Natural killer cell (primary cell): ENCODE measurements at regions not wholly inside any gene's neighbourhood (a gene's known extent, or its start where the extent isn't known, plus 50 kb on each side); places are given as distances from the start of the nearest gene placed in this dataset.

Source experiments
- ATAC-seq, 3 donors: fragments of 150-1000 bp in 2 of 3; fragments of 200-7000 bp in 1 of 3; cut with Tn5 transposase; 1 replicate in 1 of 3; 2 replicates in 2 of 3; pipeline ENCODE4 v1.10.0; 2021; ENCODE audit warnings: mild to moderate bottlenecking in 2 of 3, moderate library complexity in 2 of 3
- DNase-seq, 2 donors: peaks; one replicate each; pipeline versions ENCODE4 v3.0.0 to v3.0.0-alpha.2; 2013 to 2021; ENCODE audit warnings: mixed read lengths in 1 of 2
- H3K27ac ChIP-seq: one replicate; pipeline ENCODE4 v1.5.1; 2013; ENCODE audit warnings: mild to moderate bottlenecking, low read length
- H3K27me3 ChIP-seq: one replicate; pipeline ENCODE4 v1.6.1; 2013; ENCODE audit warnings: low read length; ENCODE audit not compliant: control insufficient read depth, insufficient read depth
- H3K36me3 ChIP-seq: one replicate; pipeline ENCODE4 v1.6.1; 2013; ENCODE audit warnings: low read length; ENCODE audit not compliant: control insufficient read depth, insufficient read depth
- H3K4me1 ChIP-seq: one replicate; pipeline ENCODE4 v1.6.1; 2013; ENCODE audit warnings: low read length; ENCODE audit not compliant: control insufficient read depth, insufficient read depth
- H3K4me3 ChIP-seq: one replicate; pipeline ENCODE4 v1.5.1; 2013; ENCODE audit warnings: low read length
- H3K9me3 ChIP-seq: one replicate; pipeline ENCODE4 v1.6.1; 2013; ENCODE audit warnings: low read length; ENCODE audit not compliant: control insufficient read depth, insufficient read depth
- H3K27ac Mint-ChIP-seq, 2 donors: one replicate each; pipeline ENCODE4 v1.8.0; 2022; ENCODE audit warnings: mild to moderate bottlenecking in 2 of 2, mixed read lengths in 2 of 2, moderate library complexity in 1 of 2
- H3K27me3 Mint-ChIP-seq, 2 donors: one replicate each; pipeline ENCODE4 v1.8.0; 2022; ENCODE audit warnings: low read depth in 2 of 2, mixed read lengths in 2 of 2
- H3K36me3 Mint-ChIP-seq: one replicate; pipeline ENCODE4 v1.8.0; 2022; ENCODE audit warnings: mixed read lengths
- H3K4me1 Mint-ChIP-seq, 2 donors: one replicate each; pipeline ENCODE4 v1.8.0; 2022; ENCODE audit warnings: mixed read lengths in 2 of 2
- H3K4me3 Mint-ChIP-seq: one replicate; pipeline ENCODE4 v1.8.0; 2022; ENCODE audit warnings: mild to moderate bottlenecking, moderate library complexity, mixed read lengths
- H3K9me3 Mint-ChIP-seq, 2 donors: one replicate each; pipeline ENCODE4 v1.8.0; 2022; ENCODE audit warnings: mixed read lengths in 2 of 2
- WGBS: methylation state at CpG from one replicate; pipeline ENCODE4 v1.1.7; 2013; ENCODE audit warnings: missing lambda C conversion rate; ENCODE audit not compliant: insufficient coverage; 5-methylcytosine and 5-hydroxymethylcytosine counted together
- intact Hi-C: fragments of 100-400 bp; cut with micrococcal nuclease; formaldehyde crosslinking; loops from one replicate; pipeline ENCODE4 v1.14.2; 2022
- TF ChIP-seq, protein P1 (sequence below): fragments of 200-600 bp; IDR thresholded peaks from one replicate; pipeline ENCODE4 v1.8.0; 2022; ENCODE audit warnings: antibody characterized with exemption

DNA sequence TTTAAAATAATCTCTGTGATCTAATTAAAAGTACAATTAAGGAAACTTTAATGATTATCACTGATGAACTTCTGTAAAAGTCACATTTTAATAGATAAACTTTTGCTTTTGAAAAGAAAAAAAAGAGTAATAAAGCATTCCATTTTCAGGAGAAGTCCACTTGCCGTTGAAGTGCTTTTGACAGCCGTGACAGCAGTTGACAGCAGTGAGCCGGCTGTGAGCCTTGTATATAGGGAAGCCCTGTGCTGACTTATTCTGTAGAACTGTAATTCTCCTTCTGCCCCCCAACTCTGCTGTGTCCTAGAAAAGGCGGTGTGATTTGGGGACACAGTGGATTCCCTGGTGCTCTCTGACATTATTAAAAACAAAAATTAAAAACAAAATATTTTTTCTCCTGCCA lies 78.0 kb downstream of the POM121L12 start:
- no peak for DNase-seq
- Histone ChIP-seq H3K36me3 (no peaks in the 10 kb centered on the region), H3K4me3 (no peak overlapping the region), H3K27me3 (no peaks in the 10 kb centered on the region), H3K4me1 (no peaks in the 10 kb centered on the region), H3K9me3 (peaks cover 7% of the 10 kb centered on the region), H3K27ac (no peak overlapping the region)
- Mint-ChIP-seq H3K27me3 (no peaks in the 10 kb centered on the region), H3K27ac (no peak overlapping the region), H3K9me3 (peaks cover 13 to 19% of the 10 kb centered on the region in 2 donors), H3K4me1 (no peaks in the 10 kb centered on the region), H3K4me3 (no peak overlapping the region), H3K36me3 (no peaks in the 10 kb centered on the region)
- intact Hi-C loops, result no loop called here
- TF ChIP-seq, protein P1, sequence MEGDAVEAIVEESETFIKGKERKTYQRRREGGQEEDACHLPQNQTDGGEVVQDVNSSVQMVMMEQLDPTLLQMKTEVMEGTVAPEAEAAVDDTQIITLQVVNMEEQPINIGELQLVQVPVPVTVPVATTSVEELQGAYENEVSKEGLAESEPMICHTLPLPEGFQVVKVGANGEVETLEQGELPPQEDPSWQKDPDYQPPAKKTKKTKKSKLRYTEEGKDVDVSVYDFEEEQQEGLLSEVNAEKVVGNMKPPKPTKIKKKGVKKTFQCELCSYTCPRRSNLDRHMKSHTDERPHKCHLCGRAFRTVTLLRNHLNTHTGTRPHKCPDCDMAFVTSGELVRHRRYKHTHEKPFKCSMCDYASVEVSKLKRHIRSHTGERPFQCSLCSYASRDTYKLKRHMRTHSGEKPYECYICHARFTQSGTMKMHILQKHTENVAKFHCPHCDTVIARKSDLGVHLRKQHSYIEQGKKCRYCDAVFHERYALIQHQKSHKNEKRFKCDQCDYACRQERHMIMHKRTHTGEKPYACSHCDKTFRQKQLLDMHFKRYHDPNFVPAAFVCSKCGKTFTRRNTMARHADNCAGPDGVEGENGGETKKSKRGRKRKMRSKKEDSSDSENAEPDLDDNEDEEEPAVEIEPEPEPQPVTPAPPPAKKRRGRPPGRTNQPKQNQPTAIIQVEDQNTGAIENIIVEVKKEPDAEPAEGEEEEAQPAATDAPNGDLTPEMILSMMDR, result no peak
- no peak for ATAC-seq
- WGBS, result 83% methylated on average over 4 of the region's 4 CpGs

DNA sequence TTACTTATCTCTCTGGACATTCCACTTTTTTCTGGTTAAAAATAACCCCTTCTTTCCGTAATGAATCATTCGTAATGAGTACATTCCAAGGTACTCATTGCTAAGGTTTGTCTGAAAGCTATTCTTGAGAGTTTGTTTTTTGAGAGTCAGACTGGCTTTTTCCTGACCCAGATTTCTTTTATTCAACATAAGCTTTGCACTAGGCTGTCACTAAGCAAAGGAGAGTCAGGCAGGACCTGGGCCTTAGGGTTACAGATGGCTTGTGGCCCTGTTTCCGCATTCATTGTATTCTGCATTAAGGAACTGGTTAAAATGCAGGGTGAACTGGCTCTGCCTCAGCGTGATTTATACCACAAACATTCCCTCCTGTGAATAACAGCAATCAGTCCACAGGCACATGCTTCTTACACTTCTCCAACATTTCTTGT lies 84.1 kb downstream of the POM121L12 start:
- Mint-ChIP-seq H3K36me3 (peaks cover 9% of the 10 kb centered on the region), H3K4me3 (no peak overlapping the region), H3K27me3 (no peaks in the 10 kb centered on the region), H3K4me1 (no peaks in the 10 kb centered on the region), H3K27ac (no peak overlapping the region), H3K9me3 (peaks cover 20 to 36% of the 10 kb centered on the region in 2 donors)
- H3K27ac ChIP-seq, result no peak overlapping the region
- TF ChIP-seq, protein P1, result no peak
- H3K36me3 ChIP-seq, result no peaks in the 10 kb centered on the region
- no peak overlapping the region for H3K4me3 ChIP-seq
- no peaks in the 10 kb centered on the region for H3K4me1 ChIP-seq
- DNase-seq (no peak), ATAC-seq (no peak)
- intact Hi-C loops, result no loop called here
- peaks cover 2% of the 10 kb centered on the region for H3K9me3 ChIP-seq
- 73% methylated on average over 3 of the region's 4 CpGs for WGBS
- no peaks in the 10 kb centered on the region for H3K27me3 ChIP-seq

DNA sequence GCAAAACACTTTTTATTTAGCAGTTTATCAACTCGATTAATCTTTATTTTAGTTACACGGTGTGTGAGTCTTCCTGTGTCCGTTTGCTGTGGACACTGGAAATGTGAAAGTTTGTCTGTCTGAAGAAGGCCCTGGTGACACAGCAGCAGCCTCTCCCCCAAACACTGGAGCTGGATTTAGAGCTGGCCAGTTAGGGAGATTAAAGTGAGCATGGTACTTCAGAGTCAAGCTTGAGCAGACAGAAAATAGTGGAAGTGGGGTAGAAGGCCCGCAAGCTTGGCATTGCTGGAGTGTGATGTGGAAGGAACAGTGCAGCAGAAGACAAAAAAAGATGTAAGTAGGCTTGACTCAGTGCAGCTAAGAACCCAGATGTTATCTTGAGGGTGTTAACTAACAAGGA lies 85.9 kb downstream of the POM121L12 start:
- TF ChIP-seq, protein P1, result no peak
- no peaks in the 10 kb centered on the region for H3K9me3 ChIP-seq
- Mint-ChIP-seq H3K4me3 (no peak overlapping the region), H3K27me3 (no peaks in the 10 kb centered on the region), H3K4me1 (no peaks in the 10 kb centered on the region), H3K27ac (no peak overlapping the region), H3K36me3 (peaks cover 9% of the 10 kb centered on the region), H3K9me3 (peaks cover 22 to 36% of the 10 kb centered on the region in 2 donors)
- DNase-seq (no peak), ATAC-seq (no peak)
- no peaks in the 10 kb centered on the region for H3K36me3 ChIP-seq
- H3K27ac ChIP-seq, result no peak overlapping the region
- no peak overlapping the region for H3K4me3 ChIP-seq
- WGBS, result 86% methylated on average over 4 of the region's 4 CpGs
- intact Hi-C loops, result no loop called here
- no peaks in the 10 kb centered on the region for H3K27me3 ChIP-seq
- H3K4me1 ChIP-seq, result no peaks in the 10 kb centered on the region

DNA sequence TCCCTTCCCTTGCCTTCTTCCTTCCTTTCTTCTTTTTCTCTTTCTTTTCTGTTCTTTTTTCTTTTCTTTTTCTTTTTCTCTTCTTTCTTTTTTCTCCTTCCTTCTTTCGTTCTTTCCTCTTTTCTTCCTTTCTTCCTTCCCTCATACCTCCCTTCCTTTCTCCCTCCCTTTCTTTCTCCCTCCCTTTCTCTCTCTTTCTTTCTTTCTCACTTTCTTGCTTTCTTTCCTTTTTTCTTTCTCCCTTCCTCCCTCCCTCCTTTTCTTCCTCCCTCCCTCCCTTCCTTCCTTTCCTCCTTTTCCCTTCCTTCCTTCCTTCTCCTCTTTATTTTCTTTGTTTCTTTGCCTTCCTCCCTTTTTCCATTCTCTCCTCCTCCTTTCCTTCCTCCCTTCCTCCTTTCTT lies 96.3 kb downstream of the POM121L12 start:
- H3K9me3 ChIP-seq, result peaks cover 5% of the 10 kb centered on the region
- no peaks in the 10 kb centered on the region for H3K36me3 ChIP-seq
- no peaks in the 10 kb centered on the region for H3K4me1 ChIP-seq
- ATAC-seq, result no peak
- H3K4me3 Mint-ChIP-seq, result no peak overlapping the region
- H3K4me1 Mint-ChIP-seq, result no peaks in the 10 kb centered on the region
- H3K27ac ChIP-seq, result no peak overlapping the region
- DNase-seq, result no peak
- WGBS, result 33% methylated on average over 1 of the region's 1 CpG
- no peaks in the 10 kb centered on the region for H3K27me3 Mint-ChIP-seq
- H3K27me3 ChIP-seq, result no peaks in the 10 kb centered on the region
- intact Hi-C loops, result no loop called here
- peaks cover 10% of the 10 kb centered on the region for H3K36me3 Mint-ChIP-seq
- TF ChIP-seq, protein P1, result no peak
- H3K4me3 ChIP-seq, result no peak overlapping the region
- no peak overlapping the region for H3K27ac Mint-ChIP-seq
- peaks cover 13 to 35% of the 10 kb centered on the region in 2 donors for H3K9me3 Mint-ChIP-seq
